Neuron (in vitro differentiated cells): ENCODE measurements at regions not wholly inside any gene's neighbourhood (a gene's known extent, or its start where the extent isn't known, plus 50 kb on each side); places are given as distances from the start of the nearest gene placed in this dataset.
A peak's percentile ranks its signal among the peaks of the same experiment; 100 is the strongest.
"Not testable (repeated sequence)": the region's sequence is repeated elsewhere in the genome, so short reads cannot be mapped to it uniquely, and the experiment has no call there.

Source experiments
- H2AFZ ChIP-seq: one replicate; pipeline ENCODE4 v1.6.1; 2013; ENCODE audit warnings: low read depth, mild to moderate bottlenecking, inconsistent platforms, low read length, moderate library complexity
- H3K27me3 ChIP-seq: one replicate; pipeline ENCODE4 v1.6.1; 2013; ENCODE audit warnings: low read length; ENCODE audit not compliant: insufficient read depth
- H3K36me3 ChIP-seq: one replicate; pipeline ENCODE4 v1.6.1; 2013; ENCODE audit warnings: low read length; ENCODE audit not compliant: insufficient read depth
- H3K4me1 ChIP-seq: one replicate; pipeline ENCODE4 v1.6.1; 2013; ENCODE audit warnings: low read length; ENCODE audit not compliant: insufficient read depth
- H3K4me3 ChIP-seq: 2 replicates; pipeline ENCODE4 v1.5.1; 2013; ENCODE audit warnings: mild to moderate bottlenecking, low read length, moderate library complexity
- H3K9me3 ChIP-seq: one replicate; pipeline ENCODE4 v1.6.1; 2013; ENCODE audit warnings: low read length

- H3K27me3 ChIP-seq = no peaks in the 10 kb centered on the region
- H3K4me3 ChIP-seq = no peak overlapping the region
- peaks cover 20% of the 10 kb centered on the region for H3K4me1 ChIP-seq
- no peak overlapping the region for H2AFZ ChIP-seq
- H3K36me3 ChIP-seq = no peaks in the 10 kb centered on the region
- no peaks in the 10 kb centered on the region for H3K9me3 ChIP-seq
Observed at GRCh38 chr10:81367132-81367531, 507.9 kb upstream of the NRG3 start.

GRCh38 chr10:81386817-81387216 lies 488.2 kb upstream of the NRG3 start:
- Histone ChIP-seq H3K36me3 (no peaks in the 10 kb centered on the region), H3K9me3 (no peaks in the 10 kb centered on the region), H3K4me1 (no peaks in the 10 kb centered on the region), H2AFZ (no peak overlapping the region), H3K27me3 (no peaks in the 10 kb centered on the region), H3K4me3 (no peak overlapping the region)

- Histone ChIP-seq H3K36me3 (no peaks in the 10 kb centered on the region), H2AFZ (no peak overlapping the region), H3K4me3 (no peak overlapping the region), H3K4me1 (no peaks in the 10 kb centered on the region), H3K9me3 (no peaks in the 10 kb centered on the region), H3K27me3 (no peaks in the 10 kb centered on the region)
Observed at GRCh38 chr10:81403451-81403850, 471.5 kb upstream of the NRG3 start.

GRCh38 chr10:81405399-81405798 lies 469.6 kb upstream of the NRG3 start:
- Histone ChIP-seq H3K4me1 (no peaks in the 10 kb centered on the region), H3K36me3 (no peaks in the 10 kb centered on the region), H3K27me3 (no peaks in the 10 kb centered on the region), H2AFZ (no peak overlapping the region), H3K9me3 (no peaks in the 10 kb centered on the region), H3K4me3 (no peak overlapping the region)

- no peaks in the 10 kb centered on the region for H3K4me1 ChIP-seq
- no peaks in the 10 kb centered on the region for H3K9me3 ChIP-seq
- H2AFZ ChIP-seq = no peak overlapping the region
- H3K36me3 ChIP-seq = no peaks in the 10 kb centered on the region
- H3K27me3 ChIP-seq = no peaks in the 10 kb centered on the region
- no peak overlapping the region for H3K4me3 ChIP-seq
Observed at GRCh38 chr10:81414038-81414437, 461.0 kb upstream of the NRG3 start.

- Histone ChIP-seq H2AFZ (no peak overlapping the region), H3K27me3 (no peaks in the 10 kb centered on the region), H3K36me3 (no peaks in the 10 kb centered on the region), H3K4me3 (no peak overlapping the region), H3K4me1 (no peaks in the 10 kb centered on the region), H3K9me3 (no peaks in the 10 kb centered on the region)
Observed at GRCh38 chr10:81426722-81427121, 448.3 kb upstream of the NRG3 start.

GRCh38 chr10:81428456-81429134 lies 446.4 kb upstream of the NRG3 start:
- no peaks in the 10 kb centered on the region for H3K36me3 ChIP-seq
- H3K9me3 ChIP-seq = no peaks in the 10 kb centered on the region
- H3K27me3 ChIP-seq = no peaks in the 10 kb centered on the region
- H3K4me3 ChIP-seq = no peak overlapping the region
- H3K4me1 ChIP-seq = no peaks in the 10 kb centered on the region
- no peak overlapping the region for H2AFZ ChIP-seq

- H2AFZ ChIP-seq = no peak overlapping the region
- H3K27me3 ChIP-seq = no peaks in the 10 kb centered on the region
- no peaks in the 10 kb centered on the region for H3K36me3 ChIP-seq
- H3K4me3 ChIP-seq = no peak overlapping the region
- no peaks in the 10 kb centered on the region for H3K9me3 ChIP-seq
- H3K4me1 ChIP-seq = peaks cover 3% of the 10 kb centered on the region
Observed at GRCh38 chr10:81439445-81439844, 435.5 kb upstream of the NRG3 start.

- H3K36me3 ChIP-seq, H3K4me3 ChIP-seq, H3K9me3 ChIP-seq, H2AFZ ChIP-seq, H3K4me1 ChIP-seq, H3K27me3 ChIP-seq: not testable (repeated sequence)
Observed at GRCh38 chr10:81441624-81442023, 433.4 kb upstream of the NRG3 start.

GRCh38 chr10:81444242-81444929 lies 430.6 kb upstream of the NRG3 start:
- Histone ChIP-seq H2AFZ (peak overlapping the region; percentile 32), H3K4me3 (peak overlapping the region; percentile 6), H3K4me1 (peaks cover 3% of the 10 kb centered on the region), H3K36me3 (no peaks in the 10 kb centered on the region), H3K27me3 (no peaks in the 10 kb centered on the region), H3K9me3 (no peaks in the 10 kb centered on the region)

- Histone ChIP-seq H3K27me3 (no peaks in the 10 kb centered on the region), H3K4me1 (no peaks in the 10 kb centered on the region), H2AFZ (no peak overlapping the region), H3K4me3 (no peak overlapping the region), H3K9me3 (no peaks in the 10 kb centered on the region), H3K36me3 (no peaks in the 10 kb centered on the region)
Observed at GRCh38 chr10:81450651-81451050, 424.3 kb upstream of the NRG3 start.

- no peaks in the 10 kb centered on the region for H3K36me3 ChIP-seq
Observed at GRCh38 chr10:81472927-81473470, 402.0 kb upstream of the NRG3 start.

GRCh38 chr10:81473755-81474154 lies 401.2 kb upstream of the NRG3 start:
- no peaks in the 10 kb centered on the region for H3K27me3 ChIP-seq
- no peaks in the 10 kb centered on the region for H3K36me3 ChIP-seq
- peaks cover 3% of the 10 kb centered on the region for H3K9me3 ChIP-seq
- H3K4me3 ChIP-seq = no peak overlapping the region
- H2AFZ ChIP-seq = no peak overlapping the region
- no peaks in the 10 kb centered on the region for H3K4me1 ChIP-seq

More at GRCh38 chr10:81472927-81473470, 402.0 kb upstream of the NRG3 start:
- no peaks in the 10 kb centered on the region for H3K27me3 ChIP-seq
- H3K4me1 ChIP-seq = no peaks in the 10 kb centered on the region
- H2AFZ ChIP-seq = no peak overlapping the region
- no peak overlapping the region for H3K4me3 ChIP-seq
- H3K9me3 ChIP-seq = peaks cover 3% of the 10 kb centered on the region
